ENCODE measurements at regions not wholly inside any gene's neighbourhood (a gene's known extent, or its start where the extent isn't known, plus 50 kb on each side); places are given as distances from the start of the nearest gene placed in this dataset.

DNA sequence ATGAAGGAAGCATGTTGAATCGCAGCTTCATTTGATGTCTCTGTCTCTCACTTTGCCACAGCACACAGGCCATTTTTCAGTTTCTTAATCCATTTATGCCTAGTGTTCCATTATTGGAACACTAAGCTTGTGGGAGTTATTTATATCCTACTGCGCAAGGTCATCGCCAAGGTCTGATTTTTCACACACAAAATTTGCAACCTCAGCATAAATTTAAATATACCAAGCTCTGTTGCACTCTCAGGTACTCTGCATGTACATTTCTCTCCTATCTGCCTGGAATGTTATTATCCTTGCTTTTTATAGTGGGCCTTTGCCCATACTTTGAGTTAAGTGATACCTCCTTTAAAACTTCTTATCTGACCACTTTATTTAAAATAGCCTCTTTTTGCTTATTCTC is 519.2 kb upstream of the TOM1L1 start:
- TF ChIP-seq ZNF274 (IDR thresholded peaks at IDR 0.05; ENCODE audit: low read depth, low read length) (no peak), SUZ12 (IDR thresholded peaks at IDR 0.05; ENCODE audit: extremely low read depth, insufficient read depth, insufficient read length) (no peak), YY1 (IDR thresholded peaks at IDR 0.05; ENCODE audit: insufficient read depth, insufficient read length) (no peak)
